Activated CD8-positive, alpha-beta memory T cell treated with anti-CD3 and anti-CD28 coated beads for 1 hour (primary cell): ENCODE measurements at regions not wholly inside any gene's neighbourhood (a gene's known extent, or its start where the extent isn't known, plus 50 kb on each side); places are given as distances from the start of the nearest gene placed in this dataset.
"Not testable (repeated sequence)": the region's sequence is repeated elsewhere in the genome, so short reads cannot be mapped to it uniquely, and the experiment has no call there.

Experiments
- DNase-seq, 2 donors: peaks; one replicate each; pipeline ENCODE4 v3.0.0-alpha.2; 2020; ENCODE audit warnings: low read depth in 1 of 2; ENCODE audit errors: extremely low read depth in 1 of 2

GRCh38 chr2:192498747-192499146 lies 304.0 kb upstream of the TMEFF2 start:
- no peak for DNase-seq

GRCh38 chr2:192488158-192488557 lies 293.4 kb upstream of the TMEFF2 start:
- not testable (repeated sequence) for DNase-seq

- no peak for DNase-seq
Measured at GRCh38 chr2:192487636-192488035, 292.9 kb upstream of the TMEFF2 start.

- DNase-seq: no peak
Measured at GRCh38 chr2:192484903-192485302, 290.2 kb upstream of the TMEFF2 start.

GRCh38 chr2:192480984-192481383 lies 286.3 kb upstream of the TMEFF2 start:
- DNase-seq: no peak

- DNase-seq: no peak
Measured at GRCh38 chr2:192473331-192473730, 278.6 kb upstream of the TMEFF2 start.

- DNase-seq: no peak
Measured at GRCh38 chr2:192471982-192472381, 277.2 kb upstream of the TMEFF2 start.

GRCh38 chr2:192469612-192470011 lies 274.9 kb upstream of the TMEFF2 start:
- no peak for DNase-seq

- DNase-seq: no peak
Measured at GRCh38 chr2:192467953-192468660, 273.4 kb upstream of the TMEFF2 start.

- no peak for DNase-seq
Measured at GRCh38 chr2:192465141-192465540, 270.4 kb upstream of the TMEFF2 start.

GRCh38 chr2:192459422-192459821 lies 264.7 kb upstream of the TMEFF2 start:
- no peak for DNase-seq

- no peak for DNase-seq
Measured at GRCh38 chr2:192448881-192449280, 254.1 kb upstream of the TMEFF2 start.

- DNase-seq: no peak
Measured at GRCh38 chr2:192444286-192444838, 249.6 kb upstream of the TMEFF2 start.

GRCh38 chr2:192443831-192444230 lies 249.1 kb upstream of the TMEFF2 start:
- DNase-seq: no peak

GRCh38 chr2:192438239-192438638 lies 243.5 kb upstream of the TMEFF2 start:
- DNase-seq: no peak

- no peak for DNase-seq
Measured at GRCh38 chr2:192437653-192438052, 242.9 kb upstream of the TMEFF2 start.

- DNase-seq: no peak
Measured at GRCh38 chr2:192424243-192424642, 229.5 kb upstream of the TMEFF2 start.

- no peak for DNase-seq
Measured at GRCh38 chr2:192419786-192420185, 225.1 kb upstream of the TMEFF2 start.

GRCh38 chr2:192416060-192416459 lies 221.3 kb upstream of the TMEFF2 start:
- DNase-seq: no peak

- no peak for DNase-seq
Measured at GRCh38 chr2:192414794-192415193, 220.1 kb upstream of the TMEFF2 start.

GRCh38 chr2:192413812-192414681 lies 219.3 kb upstream of the TMEFF2 start:
- DNase-seq: no peak

- DNase-seq: not testable (repeated sequence)
Measured at GRCh38 chr2:192412866-192413265, 218.1 kb upstream of the TMEFF2 start.
